Neural crest cell (in vitro differentiated cells): ENCODE measurements at regions not wholly inside any gene's neighbourhood (a gene's known extent, or its start where the extent isn't known, plus 50 kb on each side); places are given as distances from the start of the nearest gene placed in this dataset.

Source experiments
- DNase-seq: peaks from one replicate; pipeline ENCODE4 v3.0.0; 2021; ENCODE audit warnings: low read depth, mixed read lengths, low spot score
- H3K27ac Mint-ChIP-seq: one replicate; pipeline ENCODE4 v1.8.0; 2021; ENCODE audit warnings: mild to moderate bottlenecking, mixed read lengths; ENCODE audit not compliant: unreplicated experiment
- H3K27me3 Mint-ChIP-seq: 2 replicates; pipeline ENCODE4 v1.8.0; 2021; ENCODE audit warnings: low read depth, mild to moderate bottlenecking, mixed read lengths
- H3K36me3 Mint-ChIP-seq: 2 replicates; pipeline ENCODE4 v1.8.0; 2021; ENCODE audit warnings: low read depth, mild to moderate bottlenecking, mixed read lengths
- H3K4me1 Mint-ChIP-seq: 2 replicates; pipeline ENCODE4 v1.8.0; 2021; ENCODE audit warnings: mixed read lengths
- H3K4me3 Mint-ChIP-seq: one replicate; pipeline ENCODE4 v1.8.0; 2021; ENCODE audit warnings: mild to moderate bottlenecking, mixed read lengths
- H3K9me3 Mint-ChIP-seq: 2 replicates; pipeline ENCODE4 v1.8.0; 2021; ENCODE audit warnings: mixed read lengths
- CTCF ChIP-seq: fragments of 200-600 bp; sonication (generic); conservative IDR thresholded peaks from 2 replicates; pipeline ENCODE4 v1.5.0; 2021; ENCODE audit warnings: antibody characterized with exemption, mild to moderate bottlenecking

GRCh38 chr14:101171650-101172049, 268.1 kb upstream of the RTL1 start:
- H3K36me3 Mint-ChIP-seq, result peaks cover 15% of the 10 kb centered on the region
- peaks cover 21% of the 10 kb centered on the region for H3K9me3 Mint-ChIP-seq
- no peaks in the 10 kb centered on the region for H3K4me1 Mint-ChIP-seq
- no peak for DNase-seq
- H3K27ac Mint-ChIP-seq, result no peak overlapping the region
- no peaks in the 10 kb centered on the region for H3K27me3 Mint-ChIP-seq
- TF ChIP-seq CTCF, result no peak
- no peak overlapping the region for H3K4me3 Mint-ChIP-seq

- peaks cover 18% of the 10 kb centered on the region for H3K4me1 Mint-ChIP-seq
- no peak for DNase-seq
- H3K4me3 Mint-ChIP-seq, result no peak overlapping the region
- H3K27ac Mint-ChIP-seq, result peak overlapping the region; percentile 62
- H3K9me3 Mint-ChIP-seq, result peaks cover 6% of the 10 kb centered on the region
- no peak for TF ChIP-seq CTCF
- peaks cover 7% of the 10 kb centered on the region for H3K36me3 Mint-ChIP-seq
- H3K27me3 Mint-ChIP-seq, result no peaks in the 10 kb centered on the region
Measured at GRCh38 chr14:101173698-101174521, 270.4 kb upstream of the RTL1 start.

- Mint-ChIP-seq H3K27me3 (no peaks in the 10 kb centered on the region), H3K9me3 (peaks cover 6% of the 10 kb centered on the region), H3K4me3 (no peak overlapping the region), H3K4me1 (peaks cover 18% of the 10 kb centered on the region), H3K36me3 (peaks cover 7% of the 10 kb centered on the region), H3K27ac (no peak overlapping the region)
- DNase-seq, result no peak
- TF ChIP-seq CTCF, result no peak
Measured at GRCh38 chr14:101174522-101174838, 271.0 kb upstream of the RTL1 start.

GRCh38 chr14:101174980-101175606, 271.6 kb upstream of the RTL1 start:
- Mint-ChIP-seq H3K27me3 (no peaks in the 10 kb centered on the region), H3K27ac (peak overlapping the region; percentile 22), H3K4me3 (no peak overlapping the region), H3K9me3 (peaks cover 7% of the 10 kb centered on the region), H3K36me3 (peaks cover 8% of the 10 kb centered on the region), H3K4me1 (peaks cover 18% of the 10 kb centered on the region)
- no peak for TF ChIP-seq CTCF
- DNase-seq, result no peak

- no peak for DNase-seq
- H3K4me3 Mint-ChIP-seq, result no peak overlapping the region
- no peak for TF ChIP-seq CTCF
- H3K36me3 Mint-ChIP-seq, result peaks cover 10% of the 10 kb centered on the region
- H3K9me3 Mint-ChIP-seq, result peaks cover 10% of the 10 kb centered on the region
- H3K27ac Mint-ChIP-seq, result no peak overlapping the region
- H3K4me1 Mint-ChIP-seq, result peaks cover 18% of the 10 kb centered on the region
- no peaks in the 10 kb centered on the region for H3K27me3 Mint-ChIP-seq
Measured at GRCh38 chr14:101175731-101176534, 272.4 kb upstream of the RTL1 start.
